ENCODE measurements at regions not wholly inside any gene's neighbourhood (a gene's known extent, or its start where the extent isn't known, plus 50 kb on each side); places are given as distances from the start of the nearest gene placed in this dataset.

DNA sequence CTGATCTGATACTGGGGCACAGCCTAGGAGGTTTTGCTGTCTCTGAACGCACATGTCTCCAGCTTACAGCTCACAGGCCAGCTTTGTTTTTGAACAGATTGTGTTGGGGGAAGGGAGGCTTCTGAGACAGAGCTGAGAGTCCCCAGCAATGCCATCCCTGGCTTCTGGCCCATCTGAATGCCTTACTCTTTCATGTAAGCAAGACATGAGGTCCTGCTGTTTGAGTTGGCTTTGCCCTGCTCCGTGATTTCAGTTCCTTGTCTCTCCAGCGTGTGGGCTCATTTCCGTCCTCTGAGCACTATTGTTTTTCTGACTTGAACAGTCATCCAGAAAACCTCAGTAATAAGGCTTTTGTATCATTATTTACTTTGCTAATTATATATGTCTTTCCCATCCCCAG lies 194.9 kb upstream of the TNP1 start:
- TF ChIP-seq, protein P1, sequence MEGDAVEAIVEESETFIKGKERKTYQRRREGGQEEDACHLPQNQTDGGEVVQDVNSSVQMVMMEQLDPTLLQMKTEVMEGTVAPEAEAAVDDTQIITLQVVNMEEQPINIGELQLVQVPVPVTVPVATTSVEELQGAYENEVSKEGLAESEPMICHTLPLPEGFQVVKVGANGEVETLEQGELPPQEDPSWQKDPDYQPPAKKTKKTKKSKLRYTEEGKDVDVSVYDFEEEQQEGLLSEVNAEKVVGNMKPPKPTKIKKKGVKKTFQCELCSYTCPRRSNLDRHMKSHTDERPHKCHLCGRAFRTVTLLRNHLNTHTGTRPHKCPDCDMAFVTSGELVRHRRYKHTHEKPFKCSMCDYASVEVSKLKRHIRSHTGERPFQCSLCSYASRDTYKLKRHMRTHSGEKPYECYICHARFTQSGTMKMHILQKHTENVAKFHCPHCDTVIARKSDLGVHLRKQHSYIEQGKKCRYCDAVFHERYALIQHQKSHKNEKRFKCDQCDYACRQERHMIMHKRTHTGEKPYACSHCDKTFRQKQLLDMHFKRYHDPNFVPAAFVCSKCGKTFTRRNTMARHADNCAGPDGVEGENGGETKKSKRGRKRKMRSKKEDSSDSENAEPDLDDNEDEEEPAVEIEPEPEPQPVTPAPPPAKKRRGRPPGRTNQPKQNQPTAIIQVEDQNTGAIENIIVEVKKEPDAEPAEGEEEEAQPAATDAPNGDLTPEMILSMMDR (IDR thresholded peaks at IDR 0.05; ENCODE audit: low read depth, low read length) = no peak
- Histone ChIP-seq H3K4me1 (ENCODE audit: low read depth) (peaks cover 13% of the 10 kb centered on the region), H3K9me3 (ENCODE audit: low read depth) (no peaks in the 10 kb centered on the region), H3K36me3 (no peaks in the 10 kb centered on the region), H3K4me3 (no peak overlapping the region), H3K27ac (no peak overlapping the region), H3K27me3 (no peaks in the 10 kb centered on the region)
- peak; percentile 10 to 33 for DNase-seq (ENCODE audit: low read depth in 1 of 2, low spot score in 1 of 2)

DNA sequence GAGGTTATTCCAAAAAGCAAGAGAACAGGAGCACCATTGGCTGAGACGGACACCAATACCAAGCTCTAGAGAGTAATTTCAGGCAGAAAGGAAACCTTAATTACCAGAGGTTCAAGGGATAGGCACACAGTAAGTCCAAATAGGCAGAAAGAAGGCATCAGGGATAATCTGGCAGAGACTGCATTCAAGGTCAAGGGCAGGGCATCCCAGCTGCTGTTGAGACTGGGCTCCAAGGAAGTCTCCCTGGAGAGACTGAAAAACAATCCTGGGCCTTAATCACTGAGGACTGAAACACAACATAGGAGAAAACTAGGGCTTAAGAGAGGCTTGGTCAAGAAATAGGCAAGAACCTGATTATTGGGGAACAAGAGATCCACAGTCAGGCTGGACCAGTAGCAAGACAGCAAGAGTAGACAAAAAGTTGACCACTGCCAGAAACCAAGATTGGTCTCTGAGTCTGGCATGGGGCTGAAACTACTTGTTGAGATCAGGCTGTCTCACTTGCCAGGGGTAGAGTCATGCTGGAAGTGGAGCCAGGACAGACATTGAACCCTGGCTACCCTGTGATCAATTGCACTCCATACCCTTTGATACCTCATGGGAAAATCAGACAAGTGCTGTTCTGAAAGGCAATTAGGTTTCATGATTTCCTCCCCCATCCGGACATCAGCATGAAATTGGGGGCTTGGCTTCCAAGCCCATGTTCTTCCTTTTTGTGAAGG lies 193.2 kb upstream of the TNP1 start:
- no peak overlapping the region for H3K27ac ChIP-seq
- no peaks in the 10 kb centered on the region for H3K27me3 ChIP-seq
- H3K9me3 ChIP-seq (ENCODE audit: low read depth) = no peaks in the 10 kb centered on the region
- DNase-seq (ENCODE audit: low read depth in 1 of 2, low spot score in 1 of 2) = no peak
- no peaks in the 10 kb centered on the region for H3K36me3 ChIP-seq
- TF ChIP-seq, protein P1 (IDR thresholded peaks at IDR 0.05; ENCODE audit: low read depth, low read length) = no peak
- H3K4me1 ChIP-seq (ENCODE audit: low read depth) = peaks cover 13% of the 10 kb centered on the region
- no peak overlapping the region for H3K4me3 ChIP-seq

DNA sequence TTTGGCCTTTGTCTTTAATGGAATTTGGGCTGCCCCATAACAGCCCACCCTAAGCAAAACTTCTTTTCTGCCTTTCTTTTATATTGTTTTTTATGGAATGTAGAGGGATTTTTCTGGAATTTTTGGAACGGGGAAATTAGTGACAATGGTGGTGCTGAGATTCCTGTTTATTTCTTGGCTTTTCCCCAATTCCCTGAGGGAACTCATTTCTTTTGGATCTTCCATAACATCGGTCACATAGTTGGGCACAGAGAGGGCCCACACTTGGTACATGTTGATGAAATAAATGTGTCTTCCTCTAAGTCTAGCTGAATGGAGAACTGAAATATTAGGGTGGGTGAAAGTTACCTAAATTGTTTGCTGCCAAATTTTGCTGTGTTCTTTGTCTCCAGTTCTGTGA lies 191.6 kb upstream of the TNP1 start:
- TF ChIP-seq, protein P1 (IDR thresholded peaks at IDR 0.05; ENCODE audit: low read depth, low read length) = no peak
- DNase-seq (ENCODE audit: low read depth in 1 of 2, low spot score in 1 of 2) = no peak
- Histone ChIP-seq H3K9me3 (ENCODE audit: low read depth) (no peaks in the 10 kb centered on the region), H3K36me3 (no peaks in the 10 kb centered on the region), H3K4me3 (no peak overlapping the region), H3K27me3 (no peaks in the 10 kb centered on the region), H3K27ac (no peak overlapping the region), H3K4me1 (ENCODE audit: low read depth) (peaks cover 13% of the 10 kb centered on the region)

DNA sequence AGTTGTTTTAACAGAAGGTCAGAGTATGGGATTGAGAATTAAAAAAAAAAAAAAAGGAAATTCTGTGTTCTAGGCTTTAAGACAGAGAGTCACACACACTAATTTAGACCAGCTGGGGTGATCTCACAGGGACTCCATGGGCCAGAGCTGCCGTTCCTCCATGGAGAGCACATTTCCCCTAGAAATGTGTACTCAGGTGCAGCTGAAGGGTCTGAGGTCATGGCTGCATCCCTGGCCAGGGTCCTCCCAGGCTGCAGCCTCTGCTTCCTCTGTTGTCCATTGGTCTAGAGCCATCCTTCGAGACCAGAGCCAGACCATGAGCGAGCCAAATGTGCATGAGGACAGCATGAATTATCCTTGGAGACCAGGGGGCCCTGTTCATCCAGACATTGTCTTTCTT lies 190.1 kb upstream of the TNP1 start:
- no peaks in the 10 kb centered on the region for H3K36me3 ChIP-seq
- TF ChIP-seq, protein P1 (IDR thresholded peaks at IDR 0.05; ENCODE audit: low read depth, low read length) = no peak
- H3K27ac ChIP-seq = no peak overlapping the region
- peaks cover 13% of the 10 kb centered on the region for H3K4me1 ChIP-seq (ENCODE audit: low read depth)
- H3K27me3 ChIP-seq = no peaks in the 10 kb centered on the region
- H3K4me3 ChIP-seq = no peak overlapping the region
- no peak for DNase-seq (ENCODE audit: low read depth in 1 of 2, low spot score in 1 of 2)
- no peaks in the 10 kb centered on the region for H3K9me3 ChIP-seq (ENCODE audit: low read depth)

DNA sequence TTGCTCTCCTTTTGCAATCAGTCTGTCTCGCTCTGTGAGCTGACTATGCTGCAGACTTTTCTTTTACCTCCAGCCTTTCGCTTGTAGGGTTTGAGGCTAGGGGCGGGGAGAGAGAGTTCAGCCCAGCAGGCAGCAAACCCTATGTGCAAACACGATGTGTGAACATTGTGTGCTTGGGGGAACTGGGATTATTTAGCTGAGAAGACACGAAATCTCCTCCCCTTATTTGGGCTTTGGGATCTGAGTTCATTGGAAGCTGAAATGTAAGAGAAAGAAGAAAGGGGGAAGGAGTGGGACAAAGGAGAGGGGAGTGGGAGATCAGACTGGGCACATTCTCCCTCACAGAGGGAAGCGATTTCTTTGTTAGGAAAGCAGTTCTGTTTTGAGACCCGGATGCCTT lies 189.6 kb upstream of the TNP1 start:
- Histone ChIP-seq H3K9me3 (ENCODE audit: low read depth) (no peaks in the 10 kb centered on the region), H3K36me3 (no peaks in the 10 kb centered on the region), H3K4me3 (no peak overlapping the region), H3K27ac (no peak overlapping the region), H3K4me1 (ENCODE audit: low read depth) (peaks cover 10% of the 10 kb centered on the region), H3K27me3 (no peaks in the 10 kb centered on the region)
- DNase-seq (ENCODE audit: low read depth in 1 of 2, low spot score in 1 of 2) = no peak
- TF ChIP-seq, protein P1 (IDR thresholded peaks at IDR 0.05; ENCODE audit: low read depth, low read length) = no peak
